ENCODE measurements at regions not wholly inside any gene's neighbourhood (a gene's known extent, or its start where the extent isn't known, plus 50 kb on each side); places are given as distances from the start of the nearest gene placed in this dataset.
"Not testable (repeated sequence)": the region's sequence is repeated elsewhere in the genome, so short reads cannot be mapped to it uniquely, and the experiment has no call there.

GRCh38 chr10:25104441-25104840 lies 70.4 kb upstream of the GPR158 start:
- no peak for TF ChIP-seq CTCF (IDR thresholded peaks at IDR 0.05; ENCODE audit: insufficient read depth, low read length)

GRCh38 chr10:25105262-25105661 lies 69.5 kb upstream of the GPR158 start:
- DNase-seq (ENCODE audit: low read depth): no peak
- no peak for TF ChIP-seq CTCF (IDR thresholded peaks at IDR 0.05; ENCODE audit: insufficient read depth, low read length)
- H3K4me3 ChIP-seq (ENCODE audit: low read depth, low read length): no peak overlapping the region

More at GRCh38 chr10:25104441-25104840, 70.4 kb upstream of the GPR158 start:
- no peak overlapping the region for H3K4me3 ChIP-seq (ENCODE audit: low read depth, low read length)
- no peak for DNase-seq (ENCODE audit: low read depth)

GRCh38 chr10:25105743-25106260 lies 69.0 kb upstream of the GPR158 start:
- no peak overlapping the region for H3K4me3 ChIP-seq (ENCODE audit: low read depth, low read length)
- TF ChIP-seq CTCF (IDR thresholded peaks at IDR 0.05; ENCODE audit: insufficient read depth, low read length): no peak
- no peak for DNase-seq (ENCODE audit: low read depth)

- no peak for TF ChIP-seq CTCF (IDR thresholded peaks at IDR 0.05; ENCODE audit: insufficient read depth, low read length)
- no peak overlapping the region for H3K4me3 ChIP-seq (ENCODE audit: low read depth, low read length)
- DNase-seq (ENCODE audit: low read depth): no peak
These were observed 67.0 kb upstream of the GPR158 start for GRCh38 chr10:25107756-25108155.

GRCh38 chr10:25109896-25110295 lies 64.9 kb upstream of the GPR158 start:
- H3K4me3 ChIP-seq (ENCODE audit: low read depth, low read length); DNase-seq (ENCODE audit: low read depth): not testable (repeated sequence)

GRCh38 chr10:25112016-25112415 lies 62.8 kb upstream of the GPR158 start:
- no peak for TF ChIP-seq CTCF (IDR thresholded peaks at IDR 0.05; ENCODE audit: insufficient read depth, low read length)
- no peak for DNase-seq (ENCODE audit: low read depth)
- H3K4me3 ChIP-seq (ENCODE audit: low read depth, low read length): no peak overlapping the region

GRCh38 chr10:25113191-25114035 lies 61.4 kb upstream of the GPR158 start:
- DNase-seq (ENCODE audit: low read depth): peak; percentile 78
- TF ChIP-seq CTCF (IDR thresholded peaks at IDR 0.05; ENCODE audit: insufficient read depth, low read length): peak; percentile 84
- no peak overlapping the region for H3K4me3 ChIP-seq (ENCODE audit: low read depth, low read length)

All from fibroblast of the aortic adventitia (primary cell).